ENCODE measurements at regions not wholly inside any gene's neighbourhood (a gene's known extent, or its start where the extent isn't known, plus 50 kb on each side); places are given as distances from the start of the nearest gene placed in this dataset.
A peak's percentile ranks its signal among the peaks of the same experiment; 100 is the strongest.

DNA sequence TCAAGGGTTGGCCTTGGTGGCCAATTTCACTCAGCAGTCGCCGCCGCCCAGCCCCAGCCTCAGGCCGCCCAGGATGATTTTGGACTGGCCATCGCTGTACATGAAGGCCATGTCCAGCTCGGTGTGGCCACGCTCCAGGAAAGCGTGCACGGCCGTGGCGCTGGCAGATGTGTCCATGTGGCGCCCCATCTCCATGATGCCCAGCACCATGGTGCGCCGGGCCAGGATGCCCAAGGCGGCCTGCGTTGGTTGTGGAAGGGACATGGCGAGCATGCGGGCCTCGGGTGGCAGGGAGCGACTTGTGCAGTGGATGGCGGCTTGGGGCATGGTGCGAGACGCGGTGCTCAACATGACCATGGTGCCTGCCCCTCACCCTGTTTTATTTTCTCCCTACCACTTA lies 55.4 kb downstream of the ZCCHC12 start:
- H3K4me3 ChIP-seq, result no peak overlapping the region
- no peak for TF ChIP-seq POLR2A (IDR thresholded peaks at IDR 0.05)
- TF ChIP-seq, protein P1, sequence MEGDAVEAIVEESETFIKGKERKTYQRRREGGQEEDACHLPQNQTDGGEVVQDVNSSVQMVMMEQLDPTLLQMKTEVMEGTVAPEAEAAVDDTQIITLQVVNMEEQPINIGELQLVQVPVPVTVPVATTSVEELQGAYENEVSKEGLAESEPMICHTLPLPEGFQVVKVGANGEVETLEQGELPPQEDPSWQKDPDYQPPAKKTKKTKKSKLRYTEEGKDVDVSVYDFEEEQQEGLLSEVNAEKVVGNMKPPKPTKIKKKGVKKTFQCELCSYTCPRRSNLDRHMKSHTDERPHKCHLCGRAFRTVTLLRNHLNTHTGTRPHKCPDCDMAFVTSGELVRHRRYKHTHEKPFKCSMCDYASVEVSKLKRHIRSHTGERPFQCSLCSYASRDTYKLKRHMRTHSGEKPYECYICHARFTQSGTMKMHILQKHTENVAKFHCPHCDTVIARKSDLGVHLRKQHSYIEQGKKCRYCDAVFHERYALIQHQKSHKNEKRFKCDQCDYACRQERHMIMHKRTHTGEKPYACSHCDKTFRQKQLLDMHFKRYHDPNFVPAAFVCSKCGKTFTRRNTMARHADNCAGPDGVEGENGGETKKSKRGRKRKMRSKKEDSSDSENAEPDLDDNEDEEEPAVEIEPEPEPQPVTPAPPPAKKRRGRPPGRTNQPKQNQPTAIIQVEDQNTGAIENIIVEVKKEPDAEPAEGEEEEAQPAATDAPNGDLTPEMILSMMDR (IDR thresholded peaks at IDR 0.05), result no peak
- DNase-seq (no peak), ATAC-seq (no peak)
- H3K27me3 ChIP-seq, result no peaks in the 10 kb centered on the region
- intact Hi-C loops (cut with DNase I), result no loop called here
- WGBS (ENCODE audit: insufficient coverage, low coverage, low lambda C conversion rate, missing lambda C conversion rate), result 80% methylated on average over 1 of the region's 24 CpGs
- no peaks in the 10 kb centered on the region for H3K4me1 ChIP-seq
- H3K9me3 ChIP-seq, result no peaks in the 10 kb centered on the region
- no peaks in the 10 kb centered on the region for H3K36me3 ChIP-seq
- no peak overlapping the region for H3K27ac ChIP-seq

DNA sequence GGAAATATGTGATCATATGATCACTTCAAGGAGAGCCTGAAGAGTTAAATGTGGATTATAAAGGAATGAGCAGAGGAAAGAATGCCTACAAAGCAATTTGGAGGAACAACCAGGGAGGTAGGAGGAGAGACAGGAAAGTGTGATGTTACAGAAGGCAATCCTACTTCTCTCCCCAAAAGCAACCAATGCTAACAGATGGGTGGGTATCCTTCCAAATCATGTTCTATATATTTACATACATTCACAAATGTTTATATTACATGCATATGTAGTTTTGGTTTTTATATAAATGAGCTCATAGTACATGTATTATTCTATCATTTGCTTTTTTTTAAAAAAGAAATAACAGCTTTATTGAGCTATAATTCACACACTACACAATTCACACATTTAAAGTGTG lies 56.0 kb downstream of the ZCCHC12 start:
- Histone ChIP-seq H3K27me3 (no peaks in the 10 kb centered on the region), H3K4me1 (no peaks in the 10 kb centered on the region), H3K27ac (no peak overlapping the region), H3K36me3 (no peaks in the 10 kb centered on the region), H3K4me3 (no peak overlapping the region), H3K9me3 (no peaks in the 10 kb centered on the region)
- intact Hi-C loops (cut with DNase I), result no loop called here
- ATAC-seq (no peak), DNase-seq (no peak)
- TF ChIP-seq POLR2A (IDR thresholded peaks at IDR 0.05), result no peak
- TF ChIP-seq, protein P1 (IDR thresholded peaks at IDR 0.05), result no peak

DNA sequence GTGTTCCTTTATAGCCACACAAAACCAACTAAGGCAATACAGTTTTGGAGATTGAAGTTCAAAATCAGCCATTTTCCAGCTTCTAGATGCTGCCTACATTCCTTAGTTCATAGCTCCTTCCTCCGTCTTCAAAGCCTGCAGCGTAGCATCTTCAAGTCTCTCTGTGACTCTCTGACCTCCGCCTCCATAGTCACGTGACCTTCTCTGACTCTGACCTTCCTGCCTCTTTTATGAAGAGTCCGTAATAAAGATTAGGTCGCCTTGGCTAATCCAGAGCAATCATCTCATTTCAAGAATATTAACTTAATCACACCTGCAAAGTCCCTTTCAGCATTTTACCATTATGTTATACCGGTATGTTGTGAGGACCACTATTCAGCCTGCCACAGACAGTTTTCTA lies 60.4 kb downstream of the ZCCHC12 start:
- intact Hi-C loops (cut with DNase I), result no loop called here
- no peaks in the 10 kb centered on the region for H3K36me3 ChIP-seq
- no peak for TF ChIP-seq POLR2A (IDR thresholded peaks at IDR 0.05)
- TF ChIP-seq, protein P1 (IDR thresholded peaks at IDR 0.05), result no peak
- no peaks in the 10 kb centered on the region for H3K9me3 ChIP-seq
- no peaks in the 10 kb centered on the region for H3K4me1 ChIP-seq
- no peak for ATAC-seq
- no peak overlapping the region for H3K4me3 ChIP-seq
- H3K27me3 ChIP-seq, result no peaks in the 10 kb centered on the region
- DNase-seq, result no peak
- 56% methylated on average over 7 of the region's 7 CpGs for WGBS (ENCODE audit: insufficient coverage, low coverage, low lambda C conversion rate, missing lambda C conversion rate)
- H3K27ac ChIP-seq, result peak overlapping the region in 1 of 3 donors; percentile 40

DNA sequence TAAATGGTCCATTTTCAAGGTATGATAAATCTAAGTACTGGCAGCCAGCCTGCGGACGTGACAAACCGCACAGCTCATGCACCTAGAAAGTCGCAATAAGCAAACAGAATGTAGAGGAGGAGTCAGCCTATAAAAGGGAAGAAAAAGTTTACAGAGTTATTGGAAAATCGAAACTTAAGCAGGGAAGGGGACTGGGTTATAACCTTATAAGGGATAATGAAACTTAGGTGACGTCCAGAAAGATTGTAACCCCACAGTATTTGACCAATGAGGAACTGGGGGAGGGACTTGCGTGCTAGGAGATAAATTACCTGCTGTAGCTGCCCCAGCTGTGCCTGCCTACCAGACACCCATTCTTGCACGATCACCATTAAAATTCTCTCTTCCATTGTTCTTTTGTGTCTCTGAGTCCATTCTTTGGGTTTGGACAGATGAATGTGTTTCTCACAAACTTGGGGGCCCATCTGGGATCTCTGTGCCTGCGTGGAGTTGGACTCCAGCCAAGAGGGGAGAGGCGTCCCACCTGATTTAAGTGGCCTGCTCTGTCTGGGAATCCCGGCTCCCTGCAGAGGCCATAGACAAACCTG lies 61.0 kb downstream of the ZCCHC12 start:
- intact Hi-C loops (cut with DNase I), result no loop called here
- Histone ChIP-seq H3K9me3 (no peaks in the 10 kb centered on the region), H3K27ac (peak overlapping the region in 2 of 3 donors; percentile 57 to 59), H3K4me3 (peak overlapping the region in 1 of 3 donors; percentile 16), H3K36me3 (no peaks in the 10 kb centered on the region), H3K27me3 (no peaks in the 10 kb centered on the region), H3K4me1 (no peaks in the 10 kb centered on the region)
- DNase-seq (peak; percentile 37 to 62 (median 58)), ATAC-seq (peak; percentile 64 to 91 (median 74))
- TF ChIP-seq POLR2A (IDR thresholded peaks at IDR 0.05), result peak; percentile 83
- TF ChIP-seq, protein P1 (IDR thresholded peaks at IDR 0.05), result no peak
- WGBS (ENCODE audit: insufficient coverage, low coverage, low lambda C conversion rate, missing lambda C conversion rate), result 47% methylated on average over 11 of the region's 11 CpGs

DNA sequence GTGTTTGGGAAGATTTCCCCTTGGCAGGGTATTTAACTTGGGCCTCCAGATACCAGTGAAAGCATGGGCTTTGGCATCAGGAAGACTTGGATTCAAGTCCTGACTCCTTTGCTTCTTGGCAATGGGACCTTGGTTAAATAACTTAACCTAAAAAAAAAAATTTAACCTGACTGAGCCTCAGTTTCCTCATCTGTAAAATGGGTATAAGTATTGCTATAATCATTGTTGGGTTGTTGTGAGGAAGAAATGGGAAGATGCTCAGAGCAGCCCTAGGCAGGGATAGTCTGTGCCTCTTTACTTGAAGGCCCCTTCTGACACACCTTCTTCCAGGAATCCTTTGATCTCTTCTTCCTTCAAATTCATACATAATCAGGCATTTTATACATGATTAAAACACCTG lies 70.3 kb downstream of the ZCCHC12 start:
- Histone ChIP-seq H3K4me1 (no peaks in the 10 kb centered on the region), H3K4me3 (no peak overlapping the region), H3K9me3 (no peaks in the 10 kb centered on the region), H3K27ac (no peak overlapping the region), H3K36me3 (no peaks in the 10 kb centered on the region), H3K27me3 (no peaks in the 10 kb centered on the region)
- no peak for DNase-seq
- ATAC-seq, result no peak
- intact Hi-C loops (cut with DNase I), result no loop called here
- TF ChIP-seq POLR2A (IDR thresholded peaks at IDR 0.05), result no peak
- TF ChIP-seq, protein P1 (IDR thresholded peaks at IDR 0.05), result no peak
